CD4-positive, alpha-beta T cell treated with Interleukin-1 beta for 1 hour (primary cell): ENCODE measurements at regions not wholly inside any gene's neighbourhood (a gene's known extent, or its start where the extent isn't known, plus 50 kb on each side); places are given as distances from the start of the nearest gene placed in this dataset.
"Not testable (repeated sequence)": the region's sequence is repeated elsewhere in the genome, so short reads cannot be mapped to it uniquely, and the experiment has no call there.

ENCODE experiments used
- DNase-seq, 2 donors: peaks; one replicate each; pipeline ENCODE4 v3.0.0-alpha.2; 2020 to 2022

DNA sequence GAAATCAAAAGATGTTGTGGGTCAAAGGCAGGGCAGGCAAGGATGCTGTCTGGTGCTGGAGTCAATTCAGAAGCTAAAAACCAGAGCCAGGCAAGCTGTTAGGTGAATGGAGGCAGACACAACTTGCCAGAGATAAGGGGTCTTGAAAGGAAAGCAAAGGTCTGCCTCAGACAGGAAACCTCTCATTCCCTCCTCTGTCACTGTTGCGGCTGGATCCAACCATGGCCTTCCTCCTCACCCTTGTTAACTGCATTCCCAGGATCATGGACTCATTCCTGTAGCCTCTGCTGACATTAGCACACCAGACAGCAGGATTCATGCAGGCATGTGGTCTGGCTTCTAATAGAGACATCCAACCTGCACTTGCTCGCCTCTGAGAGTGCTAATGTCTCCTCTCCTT is 186.7 kb upstream of the HS3ST3A1 start:
- DNase-seq, result no peak

DNA sequence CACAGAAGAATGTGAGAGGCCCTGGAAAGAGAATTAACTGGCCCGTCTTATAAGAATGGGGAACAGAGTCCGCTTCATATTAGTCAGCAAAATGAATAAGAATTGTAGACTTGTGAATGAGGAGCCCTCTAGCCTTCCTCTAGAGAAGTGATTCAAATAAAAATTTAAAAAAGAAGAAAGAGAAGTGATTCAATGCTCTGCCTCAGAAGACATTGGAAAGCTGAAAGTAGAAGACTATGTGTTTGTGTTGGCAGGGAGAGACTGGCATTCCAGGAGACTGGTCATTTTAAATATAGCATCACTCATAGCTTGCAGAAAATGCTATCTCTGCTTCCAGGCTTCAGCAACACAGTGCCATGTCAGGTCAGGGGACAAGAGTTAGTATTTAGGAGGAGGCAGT is 190.6 kb upstream of the HS3ST3A1 start:
- no peak for DNase-seq

DNA sequence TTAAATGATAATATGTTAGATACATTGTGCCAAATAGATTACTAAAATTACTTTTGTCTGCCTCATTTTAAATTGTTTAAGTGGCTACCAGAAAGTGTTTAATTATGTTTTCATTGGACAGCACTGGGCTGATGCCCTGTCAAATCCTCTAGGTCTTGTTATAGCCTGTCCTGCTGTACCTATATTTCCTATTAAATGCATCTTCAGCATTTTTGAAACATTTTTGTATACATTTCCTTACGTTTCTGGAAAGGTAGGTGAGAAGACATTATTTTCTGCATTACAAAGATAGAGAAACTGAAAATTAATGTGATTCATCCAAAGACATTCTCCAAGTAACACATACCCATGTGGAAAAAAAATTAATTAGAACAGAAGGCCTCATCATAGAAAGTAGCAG is 192.2 kb upstream of the HS3ST3A1 start:
- no peak for DNase-seq

DNA sequence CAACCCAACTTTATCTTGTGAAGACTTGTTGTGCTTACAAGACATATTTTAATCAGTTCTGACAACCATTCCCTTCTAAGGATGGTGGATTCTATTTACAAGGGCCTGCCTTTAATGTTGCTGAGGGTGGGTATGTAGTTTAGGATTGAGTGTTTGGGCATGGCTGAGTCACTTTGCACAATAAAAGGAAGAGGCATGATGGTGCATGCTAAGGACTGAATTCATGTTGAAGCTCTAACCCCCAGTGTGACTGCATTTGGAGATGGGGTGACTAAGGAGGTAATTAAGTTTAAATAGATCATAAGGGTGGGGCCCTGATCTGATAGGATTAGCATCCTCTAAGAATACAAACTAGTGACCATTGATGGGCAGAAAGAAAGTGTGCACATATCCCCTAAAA is 196.1 kb upstream of the HS3ST3A1 start:
- DNase-seq, result no peak

DNA sequence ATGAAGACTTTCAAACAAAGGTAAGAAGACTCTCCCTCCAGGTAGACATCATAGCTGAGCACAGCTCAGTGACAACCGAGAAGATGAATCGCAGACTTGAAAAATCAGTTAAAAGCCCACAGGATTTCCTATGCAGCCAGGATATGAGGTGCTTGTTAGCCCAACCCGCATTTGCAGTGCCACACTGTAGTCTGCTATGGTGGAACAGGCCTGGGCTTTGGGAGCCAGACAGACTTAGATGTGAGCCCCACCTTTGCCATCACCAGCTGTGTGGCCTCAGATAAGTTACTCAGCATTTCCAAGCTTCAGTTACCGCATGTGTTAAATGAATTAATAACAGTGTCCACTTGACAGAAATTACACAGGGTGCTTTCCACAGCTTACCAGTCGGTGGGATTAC is 204.4 kb upstream of the HS3ST3A1 start:
- no peak for DNase-seq

DNA sequence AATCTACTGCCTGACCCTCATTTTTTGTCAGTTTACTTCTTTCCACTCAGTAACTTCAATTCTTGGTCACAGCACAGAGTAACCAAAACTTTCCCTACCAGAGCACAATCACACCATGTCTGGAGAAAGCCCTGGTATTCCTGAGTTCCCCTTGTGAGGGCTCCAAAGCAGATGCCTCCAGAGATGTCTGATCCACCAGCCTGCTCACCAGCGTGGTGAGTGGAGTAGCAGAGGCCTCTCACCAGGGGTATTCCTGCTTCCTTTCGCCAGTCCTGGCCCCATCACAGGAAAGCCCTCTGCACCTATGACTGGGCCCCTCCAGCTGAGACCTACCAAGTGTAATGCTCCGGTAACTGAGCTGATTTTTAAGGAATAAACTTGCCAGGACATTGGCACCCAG is 205.4 kb upstream of the HS3ST3A1 start:
- no peak for DNase-seq

DNA sequence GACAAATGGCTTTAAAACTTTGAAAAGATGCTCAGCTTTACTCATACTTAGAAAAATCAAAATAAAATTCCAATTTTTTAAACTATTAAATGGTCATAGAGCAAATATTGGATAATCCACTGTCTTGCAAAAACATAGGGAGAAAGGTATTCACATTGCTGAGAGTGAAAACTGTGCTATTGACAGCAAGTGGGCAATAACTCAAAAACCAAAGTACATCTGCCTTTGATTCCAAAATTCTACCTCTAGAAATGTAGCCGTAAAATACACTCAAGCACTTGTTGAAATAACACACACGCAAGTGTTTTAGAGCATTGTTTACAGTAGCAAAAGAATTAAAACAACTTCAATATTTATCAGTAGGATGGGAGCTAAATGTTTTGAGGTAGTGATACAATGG is 210.6 kb upstream of the HS3ST3A1 start:
- no peak for DNase-seq

DNA sequence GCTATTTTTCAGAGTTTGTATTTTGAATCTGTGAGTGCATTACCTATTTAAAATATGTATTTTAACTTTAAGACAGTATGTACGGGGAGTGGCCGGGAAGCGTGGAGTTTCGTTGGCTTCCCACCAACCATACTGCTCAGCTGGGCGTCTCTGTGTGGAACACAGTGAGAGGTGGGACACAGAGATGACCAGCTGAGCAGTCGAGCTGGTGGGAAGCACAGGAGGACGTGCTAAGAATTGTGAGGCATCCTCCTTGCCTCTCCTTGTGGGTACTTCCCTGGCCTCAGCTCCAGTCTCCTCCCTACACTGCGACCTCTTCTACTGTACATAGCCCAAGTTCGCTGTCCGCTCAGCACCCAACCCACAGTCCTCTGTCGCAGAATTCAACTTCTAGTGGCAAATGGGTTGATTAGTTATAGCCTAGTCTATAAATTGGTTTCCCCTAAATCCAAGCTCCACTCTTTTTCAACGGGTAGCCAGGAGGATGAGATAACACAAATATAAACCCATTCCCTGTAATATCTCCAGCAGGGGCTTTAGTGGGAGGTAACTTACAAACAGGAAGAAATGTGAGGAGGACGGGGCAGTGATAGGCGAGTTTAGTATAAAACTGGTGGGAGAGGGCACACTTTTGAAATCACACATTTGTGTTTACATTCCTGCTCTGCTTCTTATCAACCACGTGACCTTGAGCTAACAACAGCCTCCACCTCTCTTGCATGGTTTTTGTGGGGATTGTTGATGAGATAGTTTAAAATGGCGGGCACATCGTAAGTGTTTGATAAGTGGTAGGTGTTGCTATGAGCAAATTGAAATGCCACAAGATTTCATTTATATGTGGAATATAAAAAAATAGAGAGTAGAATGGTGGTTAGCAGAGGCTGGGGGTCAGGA is 211.9 kb upstream of the HS3ST3A1 start:
- DNase-seq, result no peak

DNA sequence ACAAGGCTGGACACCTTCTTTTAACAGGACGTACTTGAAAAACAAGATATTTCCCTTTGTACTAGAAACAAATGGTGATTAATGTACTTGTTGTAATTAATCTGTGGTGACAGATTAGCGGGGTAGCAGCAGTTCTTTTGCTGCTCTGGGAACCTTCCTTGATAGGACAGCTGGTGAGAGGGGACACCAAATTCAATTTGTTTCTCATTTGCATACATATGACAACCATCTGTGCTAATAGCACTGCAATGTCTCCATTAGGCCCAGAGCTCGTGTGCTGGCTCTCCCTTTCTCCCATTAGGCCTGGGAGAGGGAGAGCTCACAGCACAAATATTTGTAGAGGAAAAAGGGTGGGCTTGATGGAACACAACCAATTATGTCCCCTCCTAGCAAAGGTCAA is 221.0 kb upstream of the HS3ST3A1 start:
- no peak for DNase-seq

DNA sequence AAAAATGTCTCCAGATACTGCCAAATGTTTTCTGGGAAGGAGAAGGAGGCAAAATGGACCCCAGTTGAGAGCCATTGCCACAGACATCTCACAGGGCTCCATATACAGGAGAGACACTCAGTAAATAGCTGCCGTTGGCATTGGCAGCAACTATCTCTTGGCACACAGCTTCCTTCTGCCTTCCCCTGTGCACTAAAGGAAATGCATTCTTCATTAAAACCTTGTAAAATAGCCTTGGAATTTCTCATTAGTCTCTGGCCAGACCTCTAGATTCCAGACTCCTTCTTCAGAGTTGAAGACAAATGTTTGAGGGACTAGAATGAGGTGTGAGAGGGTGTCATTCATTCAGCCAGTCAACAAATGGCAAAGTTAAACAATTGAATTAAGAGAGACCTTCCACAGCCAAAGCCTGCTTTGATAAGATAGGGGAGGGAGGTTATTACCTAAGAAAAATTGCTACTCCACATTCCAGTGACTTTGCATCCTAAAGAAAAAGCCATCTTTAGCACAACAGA is 223.9 kb upstream of the HS3ST3A1 start:
- DNase-seq, result no peak

DNA sequence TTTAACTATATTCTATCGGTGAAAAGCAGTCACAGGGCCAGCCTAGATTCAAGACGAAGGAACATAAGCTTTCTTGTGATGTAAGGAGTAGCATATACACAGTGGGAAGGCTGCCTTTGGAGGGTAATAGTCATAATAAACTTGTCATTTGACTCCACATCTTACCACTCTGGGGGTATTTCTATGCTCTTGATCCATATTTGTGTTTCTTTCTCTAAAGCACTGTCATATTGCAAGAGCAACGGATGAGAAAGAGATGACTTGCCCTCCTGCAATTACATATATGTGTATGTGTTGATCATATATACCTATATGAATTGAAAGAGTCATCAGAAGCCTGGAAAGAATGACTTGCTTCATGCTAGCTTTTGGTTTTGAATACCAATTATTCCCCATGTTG is 225.4 kb upstream of the HS3ST3A1 start:
- DNase-seq, result no peak

DNA sequence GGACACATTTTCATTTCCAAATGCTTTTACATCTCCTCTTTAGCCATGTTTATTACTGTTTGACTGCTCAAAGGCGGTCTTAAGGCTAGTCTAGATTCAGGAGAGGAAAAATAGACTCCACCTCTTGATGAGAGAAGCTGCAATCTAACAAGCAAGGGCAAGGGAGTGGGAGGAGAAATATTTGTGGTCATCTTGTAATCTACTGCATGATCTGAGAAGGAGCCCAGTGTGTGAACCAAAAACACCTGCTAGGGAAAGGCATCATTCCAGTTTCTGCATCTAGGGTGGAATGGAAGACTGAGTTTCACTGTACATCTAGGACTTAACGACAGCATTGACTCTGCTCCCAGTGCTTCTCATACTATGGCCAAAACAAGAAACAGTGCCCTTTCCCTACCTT is 232.2 kb upstream of the HS3ST3A1 start:
- no peak for DNase-seq

DNA sequence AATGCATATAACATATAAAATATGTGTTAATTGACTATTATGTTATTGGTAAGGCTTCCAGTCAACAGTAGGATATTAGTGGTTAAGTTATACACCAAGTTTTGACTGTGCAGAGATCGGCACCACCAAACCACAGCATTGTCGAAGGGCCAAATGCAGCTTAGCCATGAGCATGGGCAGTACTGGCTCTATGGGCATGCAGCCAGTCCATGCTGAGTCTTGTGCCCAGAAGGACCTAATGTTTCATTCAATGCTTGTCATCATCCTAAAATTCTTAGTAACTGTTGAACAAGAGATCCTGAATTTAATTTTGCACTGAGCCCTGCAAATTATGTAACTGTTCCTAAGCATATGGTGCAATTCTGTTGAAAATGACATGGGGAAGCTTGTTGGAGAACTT is 233.4 kb upstream of the HS3ST3A1 start:
- no peak for DNase-seq

DNA sequence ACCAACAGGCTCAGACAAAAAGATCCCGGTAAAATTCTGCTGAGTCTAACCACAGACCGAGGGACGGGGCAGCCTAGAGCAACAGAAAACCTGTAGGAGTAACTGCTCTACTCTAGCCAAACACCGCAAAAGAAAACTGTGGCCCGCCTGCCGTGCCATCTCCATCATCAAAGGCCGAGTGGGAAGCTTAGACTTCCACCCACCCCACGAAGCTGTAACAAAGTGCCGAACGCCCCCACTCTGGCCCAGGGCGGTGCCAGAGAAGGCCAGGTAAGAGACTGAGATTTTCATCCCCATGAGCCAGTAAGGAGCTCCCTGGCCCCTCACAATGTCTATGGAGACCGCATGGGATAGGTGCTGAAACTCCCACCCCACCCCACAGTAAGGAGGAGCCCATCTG is 231.9 kb upstream of the COX10 start:
- no peak for DNase-seq

DNA sequence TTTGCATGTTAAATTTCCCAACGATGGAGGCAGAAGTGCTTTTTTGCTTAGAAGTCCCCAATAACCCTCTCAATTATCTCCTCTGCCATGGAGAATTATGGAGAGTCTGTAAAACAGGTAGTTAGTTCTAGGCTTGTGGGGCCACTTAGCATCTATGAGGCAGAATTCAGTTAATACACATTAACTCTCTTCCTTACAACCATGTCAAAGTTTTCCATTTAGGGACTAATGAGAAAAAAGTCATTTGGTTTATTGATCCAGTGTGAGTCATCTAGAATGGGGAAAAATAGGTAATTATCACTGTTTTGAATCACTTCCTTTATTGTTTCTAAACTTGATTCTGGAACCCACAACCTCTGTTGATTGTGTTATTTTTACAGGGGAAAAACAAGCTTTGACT is 229.1 kb upstream of the COX10 start:
- no peak for DNase-seq

DNA sequence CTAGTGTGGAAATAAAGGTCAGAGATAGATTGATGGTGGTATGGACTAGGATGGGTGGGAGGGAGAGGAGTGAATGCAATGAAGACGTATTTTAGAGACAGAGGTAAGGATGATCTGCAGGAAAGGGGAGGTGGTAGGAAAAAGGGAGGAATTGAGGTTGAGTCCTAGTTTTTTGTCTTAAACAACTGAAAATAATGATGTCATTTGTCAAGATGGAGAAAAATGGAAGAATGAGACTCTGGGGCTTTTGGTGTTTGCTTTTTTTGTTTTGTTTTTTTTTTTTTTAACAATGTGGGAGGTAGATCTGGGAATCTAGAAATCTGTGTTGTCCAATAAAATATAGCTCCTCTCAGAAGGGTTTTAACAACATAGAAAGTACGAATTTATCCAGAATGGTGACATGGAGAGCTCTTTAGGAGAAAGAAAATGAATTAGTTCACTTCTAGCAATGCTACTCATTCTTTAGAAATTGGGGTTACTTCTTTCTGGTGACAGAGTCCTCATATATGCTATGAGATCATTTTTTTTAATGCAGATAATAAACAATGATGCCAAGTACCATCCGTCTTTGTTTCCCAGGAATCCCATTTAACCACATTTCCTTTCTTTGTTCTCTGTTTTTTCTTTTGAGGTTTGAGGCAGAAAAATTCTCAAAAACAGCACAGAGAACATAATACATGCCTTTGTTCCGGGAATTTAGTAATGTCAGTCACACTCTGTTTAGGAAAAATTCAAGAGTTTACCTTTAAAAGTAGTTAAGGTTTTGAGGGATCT is 225.3 kb upstream of the COX10 start:
- no peak for DNase-seq

DNA sequence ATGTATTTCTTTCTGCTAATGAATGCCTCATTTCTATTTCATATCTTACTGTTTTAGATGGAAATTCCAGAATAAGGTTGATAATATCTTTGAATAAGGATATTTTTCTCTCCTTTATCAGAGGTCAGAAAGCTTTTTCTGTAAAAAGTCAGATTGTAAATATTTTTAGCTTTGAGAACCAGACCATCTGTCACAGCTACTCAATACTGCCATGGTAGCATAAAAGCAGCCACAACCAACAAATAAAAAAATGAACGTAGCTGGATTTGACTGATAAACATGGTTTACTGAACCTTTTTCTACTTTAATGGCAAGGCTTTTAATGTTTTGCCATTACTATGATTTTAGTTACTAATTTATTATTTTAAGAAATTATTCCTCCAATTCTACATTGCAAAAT is 217.4 kb upstream of the COX10 start:
- DNase-seq, result no peak

DNA sequence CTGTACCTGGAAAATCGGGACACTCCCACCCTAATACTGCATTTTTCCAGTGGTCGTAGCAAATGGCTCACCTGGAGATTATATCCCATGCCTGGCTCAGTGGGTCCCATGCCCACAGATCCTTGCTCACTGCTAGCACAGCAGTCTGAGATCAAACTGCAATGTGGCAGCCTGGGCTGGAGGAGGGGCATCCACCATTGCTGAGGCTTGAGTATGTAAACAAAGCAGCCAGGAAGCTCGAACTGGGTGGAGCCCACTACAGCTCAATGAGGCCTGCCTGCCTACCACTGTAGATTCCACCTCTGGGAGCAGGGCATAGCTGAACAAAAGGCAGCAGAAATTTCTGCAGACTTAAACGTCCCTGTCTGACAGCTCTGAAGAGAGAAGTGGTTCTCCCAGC is 213.6 kb upstream of the COX10 start:
- not testable (repeated sequence) for DNase-seq

DNA sequence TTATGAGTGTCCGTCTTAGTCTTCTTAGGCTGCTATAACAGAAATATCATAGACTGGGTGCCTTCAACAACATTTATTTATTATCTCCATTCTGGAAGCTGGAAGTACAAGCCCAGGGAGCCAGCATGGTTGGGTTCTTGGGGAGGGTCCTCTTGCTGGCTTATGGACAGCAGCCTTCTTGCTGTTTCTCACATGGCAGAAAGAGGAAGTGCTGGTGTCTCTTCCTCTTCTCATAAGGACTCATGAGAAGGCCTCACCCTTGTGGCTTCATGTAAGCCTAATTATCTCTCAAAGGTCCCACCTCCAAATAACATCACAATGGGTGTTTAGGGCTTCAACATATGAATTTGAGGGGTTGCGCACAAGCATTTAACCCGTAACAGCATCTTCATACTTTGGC is 207.0 kb upstream of the COX10 start:
- DNase-seq, result no peak

DNA sequence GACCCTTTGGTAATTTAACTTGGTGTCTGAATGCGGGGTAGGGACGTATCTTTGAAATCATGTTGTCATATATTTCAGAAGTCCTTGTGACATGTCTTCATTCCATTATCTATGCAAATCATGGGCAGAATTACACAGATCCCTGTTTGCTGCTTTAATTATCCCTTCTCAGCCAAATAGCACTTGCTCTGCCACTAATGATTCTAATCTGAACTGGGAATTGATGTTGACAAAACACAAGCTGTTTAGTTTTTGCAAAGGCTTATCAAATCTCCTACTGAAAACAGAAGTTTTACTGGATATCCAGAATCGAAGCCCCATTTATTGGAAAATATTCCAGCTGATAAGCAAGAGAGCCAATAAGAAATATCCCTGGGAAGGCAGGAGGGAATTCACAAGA is 205.9 kb upstream of the COX10 start:
- DNase-seq, result no peak

DNA sequence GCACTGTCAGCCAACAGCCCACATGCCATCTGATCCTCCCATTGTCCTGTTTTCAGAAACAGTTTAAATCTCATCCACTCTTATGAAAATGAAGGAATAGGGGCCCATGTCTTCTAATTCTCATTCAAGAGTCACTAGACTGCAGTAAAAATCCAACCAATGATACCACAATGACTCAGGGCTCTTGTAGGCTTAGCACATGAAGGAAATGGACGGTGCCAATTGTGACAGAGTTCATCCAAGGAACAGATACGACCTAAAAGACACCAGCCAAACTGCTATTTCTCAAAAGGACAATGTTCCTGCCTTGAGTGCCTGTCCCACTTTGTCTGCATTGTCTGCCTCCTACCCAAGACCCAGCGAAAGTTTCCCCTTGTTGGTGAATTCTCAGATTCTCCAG is 204.8 kb upstream of the COX10 start:
- DNase-seq, result no peak

DNA sequence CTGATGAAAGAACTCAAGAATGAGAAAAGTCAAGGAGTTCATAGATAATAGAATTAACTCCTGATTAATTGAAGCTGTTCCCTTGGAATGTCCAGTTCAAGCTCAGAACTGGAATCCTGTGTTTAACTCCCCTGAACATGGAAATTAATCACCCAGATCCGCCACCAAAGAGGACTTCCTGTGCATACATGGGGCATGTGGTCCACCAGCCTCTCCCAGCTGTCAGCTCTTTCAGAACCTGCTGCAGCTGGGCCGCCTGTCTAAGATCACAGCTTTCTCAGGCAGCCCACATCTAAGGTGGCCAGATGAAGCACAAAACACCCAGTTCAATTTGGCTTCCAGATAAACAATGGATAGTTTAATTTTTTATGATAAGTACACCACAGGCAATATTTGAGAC is 203.7 kb upstream of the COX10 start:
- no peak for DNase-seq

DNA sequence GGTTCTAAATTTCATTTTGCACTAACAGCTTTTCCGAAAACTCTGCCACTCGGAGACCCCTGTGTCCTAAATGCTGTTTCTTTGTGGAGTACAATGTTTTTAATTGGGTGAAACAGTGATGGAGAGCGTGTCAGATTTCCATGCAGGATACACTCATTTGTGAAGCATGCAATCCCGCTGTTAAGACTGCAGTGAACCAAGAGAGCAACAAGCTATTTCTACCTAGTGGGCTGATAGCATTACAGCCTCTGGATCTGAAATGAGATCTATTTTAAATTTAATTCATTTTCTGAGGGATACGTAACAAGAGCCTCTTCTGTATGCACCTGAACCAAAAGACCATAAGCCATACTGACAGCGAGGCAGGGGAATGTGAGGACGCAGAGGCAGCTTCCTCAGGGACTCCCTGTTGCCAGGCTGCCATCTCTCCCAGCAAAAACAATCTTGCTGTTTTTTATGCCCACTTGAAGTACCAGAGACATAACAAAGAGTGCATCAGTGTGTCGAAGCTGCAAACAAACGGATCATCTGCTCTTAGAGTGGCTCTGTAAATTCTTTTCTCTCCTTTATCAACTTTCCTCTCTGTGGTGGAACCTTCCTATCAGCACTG is 199.9 kb upstream of the COX10 start:
- DNase-seq, result no peak

DNA sequence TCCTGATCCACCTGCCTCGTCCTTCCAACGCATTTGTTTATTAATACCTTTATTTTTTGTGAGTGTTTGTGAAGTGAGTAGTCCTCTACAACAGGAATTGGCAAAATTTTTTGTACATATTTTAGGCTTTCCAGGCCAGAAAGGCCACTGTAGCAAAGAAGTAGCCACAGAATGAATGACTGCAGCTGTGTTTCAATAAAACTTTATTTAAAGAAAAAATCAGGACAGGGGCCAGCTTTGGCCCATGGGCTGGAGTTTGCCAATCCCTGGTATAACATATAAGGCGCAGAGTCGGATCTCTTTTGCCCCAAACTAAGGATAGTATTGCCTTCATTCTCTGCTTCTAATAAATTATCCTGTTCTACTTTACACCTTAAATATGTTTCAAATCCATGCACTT is 198.0 kb upstream of the COX10 start:
- no peak for DNase-seq
